ENCODE measurements at regions not wholly inside any gene's neighbourhood (a gene's known extent, or its start where the extent isn't known, plus 50 kb on each side); places are given as distances from the start of the nearest gene placed in this dataset.

DNA sequence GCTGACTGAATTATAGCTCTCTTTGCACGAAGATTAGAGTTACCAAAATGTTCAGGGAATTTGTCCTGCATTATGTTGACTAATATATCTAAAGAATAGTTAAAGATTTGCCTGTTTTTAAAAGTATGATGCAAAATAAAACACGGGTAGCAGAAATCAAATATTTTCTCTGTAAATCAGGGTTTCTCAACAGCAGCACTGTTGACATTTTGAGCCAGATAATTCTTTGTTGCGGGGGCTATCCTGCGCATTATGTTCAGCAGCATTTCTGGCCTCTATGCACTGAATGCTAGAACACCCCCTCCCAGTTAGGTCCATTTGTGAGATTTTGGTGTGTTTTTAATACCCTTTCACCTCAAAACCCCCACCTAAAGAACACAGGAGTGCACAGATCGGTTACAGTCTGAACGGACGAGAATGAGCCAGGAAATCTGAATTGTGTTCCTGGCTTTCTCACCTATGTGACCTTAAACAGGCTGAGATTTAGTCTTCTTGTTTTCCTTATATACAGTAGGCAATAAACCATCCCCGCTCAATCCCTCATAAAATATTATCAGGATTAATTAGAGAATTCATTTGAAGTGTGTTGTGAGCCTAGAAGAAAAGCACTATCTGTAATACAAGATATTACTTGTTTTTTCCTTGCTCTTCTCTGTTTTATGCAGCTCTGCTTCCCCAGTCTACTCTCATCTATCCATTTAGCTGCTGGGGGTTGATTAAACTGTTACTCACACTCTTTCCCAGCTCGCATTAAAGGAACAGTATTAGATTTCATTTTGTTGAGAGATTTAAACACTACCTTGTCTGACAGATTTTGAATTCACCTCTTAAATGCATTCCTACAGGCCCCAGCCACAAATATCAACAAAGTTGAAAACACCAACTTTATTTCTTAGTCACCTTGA is 247.5 kb upstream of the GOLIM4 start:
- peak; percentile 49 for FAIRE-seq

DNA sequence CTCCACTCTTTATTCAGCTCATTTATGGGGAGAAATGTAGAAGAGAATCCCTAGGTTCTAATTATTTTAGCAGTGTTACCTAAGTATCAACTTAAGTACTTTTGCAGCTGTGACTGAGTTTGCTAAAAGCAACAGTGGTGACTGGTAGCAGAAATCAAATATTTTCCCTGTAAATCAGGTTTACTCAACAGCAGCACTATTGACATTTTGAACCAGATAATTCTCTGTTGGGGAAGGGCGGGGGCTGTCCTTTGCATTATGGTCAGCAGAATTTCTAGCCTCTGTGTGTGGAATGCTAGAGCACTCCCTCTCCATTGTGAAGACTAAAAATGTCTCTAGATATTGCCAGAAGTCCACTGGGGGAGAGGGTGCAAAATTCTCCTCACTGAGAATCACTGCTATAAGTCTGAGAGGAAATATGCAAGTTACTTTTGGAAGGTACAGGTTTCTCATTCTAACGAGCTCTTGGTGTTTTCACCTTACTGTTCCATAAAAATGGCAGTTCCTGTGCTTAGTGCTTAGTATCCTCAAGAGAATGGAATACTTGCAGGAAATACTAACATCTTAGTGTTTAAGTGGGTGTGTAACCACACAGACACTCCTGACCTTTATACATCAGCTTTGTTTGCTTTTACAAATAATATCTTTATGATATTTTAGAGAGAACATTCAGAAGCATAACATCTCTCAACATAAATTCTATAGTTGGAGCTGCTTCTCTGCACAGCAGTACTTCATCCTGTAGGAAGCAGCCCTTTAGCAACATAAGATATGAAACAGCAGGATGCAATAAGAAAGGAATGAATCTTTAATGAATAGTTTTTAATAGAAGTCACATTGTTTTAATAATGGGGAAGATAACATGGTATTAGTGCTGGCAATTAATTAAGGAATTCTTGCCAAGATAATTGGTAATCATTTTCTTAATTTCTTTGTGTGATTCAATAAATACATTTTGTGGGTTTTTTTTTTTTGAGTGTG is 246.5 kb upstream of the GOLIM4 start:
- FAIRE-seq = peak; percentile 79

DNA sequence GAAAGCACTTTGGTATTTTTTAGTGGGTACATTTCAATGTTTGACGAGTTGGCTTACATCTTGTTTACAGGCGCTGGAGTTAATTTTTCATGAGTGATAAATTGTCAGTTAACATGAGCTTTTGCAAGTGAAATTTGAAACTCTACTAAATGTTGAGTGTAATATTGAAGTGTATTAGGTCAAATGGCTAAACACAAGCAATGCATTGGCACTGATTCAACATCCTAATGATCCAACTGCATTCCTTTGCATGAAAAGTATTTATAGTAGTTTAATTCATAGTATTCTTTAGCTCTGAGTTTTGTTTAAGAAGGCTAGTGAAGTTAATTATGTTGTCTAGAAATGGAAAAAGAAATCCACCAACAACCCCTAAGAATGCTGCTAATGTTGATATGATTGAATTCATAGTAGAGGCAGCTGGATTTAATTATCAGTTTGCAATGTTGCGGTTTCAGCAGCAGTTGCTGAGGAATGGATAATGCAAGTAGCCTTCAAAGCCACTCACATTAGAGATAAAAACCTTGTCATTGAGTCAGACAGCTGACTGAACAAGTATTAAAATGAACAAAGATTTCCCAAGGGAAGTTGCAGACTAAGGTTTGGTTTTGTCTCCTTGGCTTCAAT is 245.6 kb upstream of the GOLIM4 start:
- FAIRE-seq = no peak

DNA sequence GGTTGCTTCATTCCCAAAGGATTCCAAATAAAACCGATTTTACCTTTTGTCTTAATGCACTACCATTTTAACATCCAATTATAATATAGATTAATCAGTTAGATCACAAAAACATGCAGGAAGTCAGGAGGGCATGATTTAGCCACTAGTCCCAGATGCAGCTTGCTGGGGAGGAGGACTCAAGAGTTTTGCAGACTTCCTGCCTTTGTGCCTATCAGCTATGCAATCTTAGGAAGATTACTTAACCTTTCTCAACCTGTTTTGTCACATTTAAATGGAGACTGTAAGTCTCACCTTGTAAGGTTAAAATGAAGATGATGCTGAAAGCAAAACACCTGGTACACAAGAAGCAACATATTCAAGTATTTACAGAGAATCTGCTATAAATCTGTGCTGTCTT is 242.4 kb upstream of the GOLIM4 start:
- FAIRE-seq = no peak

DNA sequence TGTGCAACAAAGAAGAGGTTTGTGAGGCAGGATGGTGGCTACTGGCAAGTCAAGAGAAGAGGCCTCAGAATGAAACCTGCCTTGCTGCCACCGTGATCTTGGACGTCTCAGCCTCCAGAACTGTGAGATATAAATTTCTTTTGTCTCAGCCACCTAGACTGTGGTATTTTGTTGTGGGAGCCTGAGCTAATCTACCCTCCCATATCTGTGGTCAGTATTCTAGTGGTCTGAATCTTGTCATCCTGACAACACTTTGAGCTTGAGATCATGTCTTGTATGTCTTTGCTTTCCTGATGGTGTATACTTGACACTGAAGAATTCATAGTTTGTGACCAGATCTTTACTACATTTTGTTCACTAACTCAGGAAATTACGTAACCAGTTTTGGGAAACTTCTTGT is 240.6 kb upstream of the GOLIM4 start:
- FAIRE-seq = peak; percentile 36

DNA sequence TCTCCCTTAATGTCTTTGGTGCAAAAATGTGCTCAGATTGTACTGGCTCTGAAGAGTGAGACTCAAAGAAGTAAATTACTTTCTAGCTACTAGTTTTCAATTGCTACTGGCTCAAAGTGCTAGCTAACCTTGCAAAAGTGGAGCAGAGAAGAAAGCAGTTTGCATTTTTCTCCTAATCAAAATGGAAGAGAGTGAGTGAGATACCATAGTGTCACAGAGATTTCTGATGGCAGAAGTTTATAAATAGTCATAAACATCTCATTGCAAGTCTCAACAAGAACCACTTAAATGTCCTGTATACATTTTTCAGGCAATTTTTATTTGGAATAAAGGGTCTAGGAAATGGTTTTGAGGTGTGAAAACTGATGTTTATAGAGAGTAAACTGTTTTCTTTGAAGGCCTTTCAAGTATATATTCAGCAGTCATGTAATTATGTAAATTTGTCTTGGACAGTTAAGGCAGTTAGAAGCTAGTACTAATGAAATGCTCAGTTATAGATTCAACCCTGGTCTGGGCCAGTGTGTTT is 237.7 kb upstream of the GOLIM4 start:
- no peak for FAIRE-seq

DNA sequence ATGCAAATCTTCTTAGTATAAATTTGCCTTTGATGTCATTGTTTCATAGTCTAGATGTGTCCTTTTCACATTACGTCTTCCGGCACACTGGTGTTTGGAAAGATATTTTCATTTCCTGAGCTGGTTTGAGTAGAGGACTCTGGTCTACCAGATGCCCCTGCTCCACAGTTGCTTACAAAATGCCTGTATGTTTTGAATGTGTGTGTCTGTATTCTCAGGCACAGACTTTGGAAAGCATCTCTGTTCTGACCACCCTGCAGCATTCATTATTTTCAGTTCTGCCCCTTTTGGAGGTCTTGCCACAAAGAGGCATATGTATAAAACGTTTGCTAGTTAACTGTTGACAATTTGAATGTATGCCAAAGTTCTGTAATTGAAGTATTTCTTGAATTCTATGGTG is 236.0 kb upstream of the GOLIM4 start:
- no peak for FAIRE-seq

DNA sequence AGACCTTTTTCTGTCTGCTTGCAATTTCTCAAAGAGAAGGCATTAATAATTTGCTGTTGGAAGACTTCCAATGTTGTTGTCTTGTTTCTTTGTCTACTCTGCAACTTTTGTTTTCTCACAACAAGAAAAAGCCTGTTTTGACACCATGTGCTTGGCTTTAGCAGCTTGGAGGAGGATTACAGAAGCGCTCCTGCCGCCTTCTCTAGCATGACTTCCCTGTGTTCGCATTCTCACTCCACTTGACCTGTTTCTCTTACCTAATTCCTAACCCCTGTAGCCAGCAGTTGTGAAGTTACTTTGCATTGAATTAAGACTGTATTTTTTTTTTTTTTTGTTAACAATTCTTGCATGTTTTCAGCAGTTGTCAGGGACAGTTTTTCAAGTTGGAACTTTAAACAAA is 235.3 kb upstream of the GOLIM4 start:
- FAIRE-seq = no peak

DNA sequence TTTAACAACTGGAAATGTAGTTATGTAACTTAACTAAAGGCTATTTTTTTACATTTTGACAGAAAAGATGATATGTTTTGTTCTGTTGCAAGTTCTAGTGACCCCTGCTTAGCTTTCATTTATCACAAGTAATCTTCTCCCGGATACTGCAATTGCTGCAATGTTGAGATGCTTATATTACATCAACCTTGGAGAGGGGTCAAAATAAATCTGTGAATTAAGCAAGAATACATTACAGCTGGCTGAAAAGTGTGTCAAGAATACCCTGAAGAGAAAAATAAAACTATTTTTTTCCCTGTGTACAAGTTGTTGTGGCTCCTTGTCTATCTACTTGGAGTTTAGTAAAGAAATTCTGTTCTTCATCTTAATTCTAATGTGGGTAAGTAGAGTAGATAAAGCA is 232.1 kb upstream of the GOLIM4 start:
- no peak for FAIRE-seq

DNA sequence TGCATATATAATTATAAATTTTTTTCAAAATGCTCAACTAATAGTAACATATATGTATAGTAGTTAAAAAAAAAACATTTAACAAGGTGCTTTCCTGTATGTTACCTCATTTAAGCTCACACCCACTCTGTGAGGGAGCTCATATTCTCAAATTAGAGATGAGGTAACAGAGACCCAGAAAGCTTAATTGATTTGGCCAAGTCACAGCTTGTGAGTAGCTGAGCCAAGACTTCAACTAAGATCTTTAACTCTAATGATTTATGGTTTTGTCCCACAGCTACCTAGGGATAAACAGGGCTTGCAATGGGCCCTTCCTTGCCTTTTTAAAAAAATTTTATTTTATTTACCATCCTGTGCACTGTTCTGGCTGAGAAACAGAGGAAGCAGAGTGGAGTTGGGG is 230.0 kb upstream of the GOLIM4 start:
- FAIRE-seq = no peak

DNA sequence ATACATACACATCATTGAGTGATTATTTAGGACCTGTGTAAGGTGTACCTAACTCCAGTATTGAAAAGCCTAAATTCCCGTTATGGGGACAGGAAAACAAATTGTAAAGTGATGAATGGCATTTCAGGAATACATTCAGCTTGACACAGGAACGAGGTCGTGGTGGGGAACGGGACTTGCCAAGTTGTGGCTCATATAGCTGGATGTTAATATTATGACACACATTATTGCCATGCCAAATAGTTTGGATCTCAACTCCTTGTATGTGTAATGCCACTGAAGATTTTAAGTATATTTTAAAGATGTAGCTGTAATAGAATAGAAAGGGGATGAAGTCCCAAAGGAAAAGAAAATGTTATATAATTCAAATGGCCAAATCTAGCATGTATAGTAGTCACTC is 227.2 kb upstream of the GOLIM4 start:
- no peak for FAIRE-seq

DNA sequence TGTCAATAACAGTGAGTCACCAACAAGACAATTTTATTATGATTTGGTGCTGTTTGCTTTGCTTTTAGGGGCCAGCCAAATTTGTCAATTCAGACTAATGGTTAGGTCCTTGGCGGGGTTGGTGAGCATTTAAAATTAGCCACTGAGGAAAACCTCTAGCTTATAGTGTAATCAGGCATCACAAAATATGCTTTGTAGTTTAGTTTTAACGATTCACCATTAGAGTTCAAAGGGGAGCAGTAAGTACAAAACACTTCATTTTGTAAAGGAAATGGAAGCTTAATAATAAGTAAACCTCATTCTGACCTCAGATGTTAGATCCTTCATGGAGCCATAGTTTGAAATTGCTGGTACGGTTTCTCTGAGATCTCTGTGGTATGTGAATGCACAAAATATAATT is 218.4 kb upstream of the GOLIM4 start:
- FAIRE-seq = no peak

DNA sequence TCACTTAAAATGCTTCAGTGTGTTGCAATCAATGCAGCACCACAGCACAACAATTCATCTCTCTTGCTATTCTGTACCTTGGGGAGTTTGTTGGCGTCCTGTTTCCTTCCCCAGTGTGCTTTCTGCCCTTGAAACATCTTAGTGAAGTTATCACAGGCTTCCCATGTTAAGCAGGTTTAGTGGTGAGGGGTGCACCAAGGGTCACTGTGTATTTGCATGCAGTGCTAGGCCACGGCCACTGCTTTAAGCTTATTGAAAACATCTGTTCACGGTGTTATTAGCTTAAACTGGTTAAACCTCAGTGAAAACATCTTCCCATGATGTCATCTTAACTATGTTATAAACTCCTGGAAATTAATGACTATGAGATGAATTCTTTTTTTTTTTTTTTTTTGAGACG is 217.3 kb upstream of the GOLIM4 start:
- no peak for FAIRE-seq

DNA sequence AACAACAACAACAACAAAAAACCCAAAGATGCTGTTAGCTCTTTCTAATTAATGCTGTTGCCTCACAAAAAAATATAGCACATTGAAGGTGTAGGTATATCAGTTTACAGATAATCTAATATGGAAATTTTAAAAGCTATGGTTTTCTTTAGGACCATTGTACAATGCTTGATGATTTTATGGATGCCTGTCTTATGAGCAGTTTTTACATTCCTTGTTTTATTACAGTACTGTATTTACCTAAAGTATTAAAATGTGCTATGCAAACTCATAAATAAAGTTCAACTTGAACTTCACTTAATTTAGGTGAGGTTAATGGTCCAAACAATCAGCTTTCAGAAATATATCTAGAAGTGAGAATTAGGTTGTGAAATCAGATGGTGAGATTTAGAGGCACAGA is 212.2 kb upstream of the GOLIM4 start:
- peak; percentile 9 for FAIRE-seq

DNA sequence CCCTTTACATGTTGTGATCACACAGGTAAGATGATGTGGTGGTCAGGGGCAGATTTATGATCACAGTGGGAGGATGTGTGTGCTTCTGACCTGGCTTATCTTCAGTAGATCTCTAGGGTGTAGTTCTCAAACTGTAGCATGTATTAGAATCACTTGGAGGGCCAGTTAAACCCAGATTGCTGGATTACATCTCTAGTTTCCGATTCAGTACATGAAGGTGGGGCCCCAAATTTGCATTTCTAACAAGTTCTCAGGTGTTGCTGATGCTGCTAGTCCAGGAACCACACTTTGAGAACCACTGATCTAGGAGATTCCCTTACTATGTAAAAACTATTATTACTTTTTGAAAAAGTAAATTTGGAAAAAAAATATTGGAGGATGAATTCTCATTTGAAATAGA is 199.3 kb upstream of the GOLIM4 start:
- no peak for FAIRE-seq

DNA sequence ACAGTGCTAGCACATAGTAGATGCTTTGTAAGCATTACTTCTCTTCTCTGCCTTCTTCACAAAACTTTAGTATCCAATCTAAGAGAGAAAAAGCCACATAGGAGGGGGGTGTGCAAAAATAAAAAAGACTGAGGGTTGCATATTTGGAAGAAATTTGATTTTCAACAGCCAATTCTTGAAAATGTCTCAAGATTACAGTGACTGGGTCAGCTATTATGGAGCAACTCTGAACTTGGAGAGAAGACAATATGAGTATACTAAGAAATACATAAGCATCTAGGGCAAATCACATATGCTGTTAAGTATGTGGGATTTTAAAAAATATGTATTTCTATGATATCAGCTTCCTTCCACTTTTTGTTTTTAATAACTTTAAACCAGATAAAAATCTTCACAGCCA is 196.6 kb upstream of the GOLIM4 start:
- no peak for FAIRE-seq

DNA sequence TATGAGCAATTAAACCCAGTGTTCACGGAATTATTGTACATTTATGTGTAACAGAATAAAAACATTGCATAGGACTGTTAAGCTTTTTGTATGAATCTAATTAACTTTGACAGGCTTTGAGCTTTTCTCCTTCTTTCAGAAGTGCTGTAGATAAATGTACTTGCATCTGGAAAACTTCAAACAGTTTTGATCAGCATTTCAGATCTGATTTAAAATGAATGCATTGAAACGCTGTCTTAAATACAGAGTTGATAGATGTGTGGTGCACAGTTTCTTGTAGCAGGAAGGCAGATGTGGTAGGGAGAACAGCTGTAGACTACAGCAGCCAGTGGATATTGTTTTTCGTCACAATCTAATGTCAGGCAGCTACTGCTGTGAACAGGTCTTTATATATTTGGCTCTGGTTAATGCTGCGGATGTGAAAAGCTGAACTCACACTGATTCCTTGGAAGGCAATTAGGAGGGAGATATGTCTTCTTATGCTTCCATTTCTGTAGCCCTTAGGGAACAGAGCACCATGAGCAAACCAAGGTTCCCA is 193.8 kb upstream of the GOLIM4 start:
- no peak for FAIRE-seq

DNA sequence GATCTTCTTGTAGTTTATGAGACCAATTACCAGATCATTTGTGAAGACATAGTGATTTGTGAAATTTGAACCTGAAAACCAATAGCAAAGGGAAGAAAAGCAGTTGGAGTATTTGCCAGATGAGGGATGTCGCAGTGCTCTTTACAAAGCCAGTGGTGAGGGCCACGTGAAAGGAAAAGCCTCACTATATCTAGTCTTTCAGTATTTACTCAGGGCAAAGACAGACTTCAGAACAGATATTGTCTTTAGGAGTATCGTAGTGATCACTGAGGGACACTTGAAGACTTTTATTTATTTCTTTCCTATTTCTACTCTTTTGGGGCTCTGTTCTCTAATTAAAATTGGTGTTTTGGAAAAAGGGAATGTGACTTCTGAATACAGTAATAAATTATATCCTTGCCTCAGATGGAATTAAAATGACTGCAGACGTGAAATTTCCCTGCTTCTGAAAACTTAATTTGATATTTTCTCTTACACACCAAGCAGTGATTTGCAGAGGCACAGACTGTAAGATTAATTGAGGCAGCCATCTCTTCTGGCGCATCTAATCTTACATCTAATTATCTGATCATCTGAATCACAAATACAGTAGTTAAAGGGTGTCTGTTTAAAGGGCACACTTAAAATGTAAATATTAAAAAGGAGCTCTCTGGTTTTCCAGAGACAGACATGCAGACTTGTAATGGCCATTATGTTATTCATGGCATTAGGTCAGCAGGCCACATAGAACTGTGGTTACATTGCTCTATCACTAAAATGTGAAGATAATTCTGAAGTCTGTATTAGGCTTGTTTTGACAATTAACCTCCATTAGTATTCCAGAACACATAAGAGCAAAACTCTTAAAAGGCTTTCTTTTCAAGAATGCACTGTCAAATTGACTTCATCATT is 193.0 kb upstream of the GOLIM4 start:
- no peak for FAIRE-seq

DNA sequence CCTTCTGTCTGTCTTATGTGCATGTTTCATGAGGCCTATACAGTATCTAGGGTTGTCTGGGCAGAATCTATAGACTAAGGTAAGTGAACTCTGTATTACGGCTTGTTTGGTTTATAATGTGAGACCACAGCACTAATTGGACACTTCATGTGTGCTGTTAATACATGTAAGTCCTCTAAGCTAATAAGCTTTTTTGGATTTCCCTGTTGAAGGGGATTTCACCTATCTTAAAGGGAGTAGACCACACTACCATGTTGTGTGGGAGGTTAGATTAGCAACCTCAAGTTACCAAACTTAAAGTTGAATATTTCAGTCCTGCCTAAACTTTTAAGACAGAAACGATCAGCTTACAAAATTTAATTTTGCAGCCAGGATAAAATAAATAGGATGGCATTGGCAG is 189.8 kb upstream of the GOLIM4 start:
- no peak for FAIRE-seq

DNA sequence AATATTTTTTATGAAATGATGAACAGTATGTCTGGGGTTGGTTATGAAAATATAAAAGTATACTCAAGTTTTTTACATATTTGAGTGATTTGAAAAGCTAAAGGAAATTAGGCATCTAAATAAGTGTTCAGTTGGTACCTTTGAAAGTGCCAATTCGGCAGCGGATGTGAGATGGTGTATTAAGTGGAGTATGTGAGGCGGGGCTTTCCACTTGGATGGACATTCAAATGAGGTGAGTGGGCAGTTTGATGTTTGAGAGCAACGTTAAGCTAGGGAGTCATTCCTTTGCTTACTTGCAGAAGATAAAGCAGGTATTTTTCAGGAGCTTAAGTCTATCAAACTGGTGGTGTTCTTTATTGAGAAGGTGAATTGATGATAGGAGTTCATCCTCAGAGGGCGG is 189.0 kb upstream of the GOLIM4 start:
- no peak for FAIRE-seq

DNA sequence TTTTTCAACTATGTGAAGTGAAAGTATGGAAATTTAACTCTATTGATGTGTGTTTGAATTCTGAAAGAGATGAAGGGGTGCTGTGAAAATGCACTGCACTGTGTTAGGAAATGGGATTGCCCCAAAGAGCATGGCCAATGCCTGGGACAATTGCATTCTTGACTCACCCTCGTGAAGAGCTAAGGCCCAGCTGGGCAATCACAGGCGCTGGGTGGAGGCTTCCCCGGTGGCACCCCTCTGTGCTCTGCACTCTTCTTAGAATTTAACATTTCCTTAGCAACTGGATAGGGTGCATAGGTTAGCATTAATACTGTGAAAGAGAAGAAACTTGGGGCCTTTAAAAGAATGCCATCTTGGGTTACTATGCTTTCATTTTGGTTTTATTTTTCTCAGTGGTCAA is 179.9 kb upstream of the GOLIM4 start:
- no peak for FAIRE-seq

DNA sequence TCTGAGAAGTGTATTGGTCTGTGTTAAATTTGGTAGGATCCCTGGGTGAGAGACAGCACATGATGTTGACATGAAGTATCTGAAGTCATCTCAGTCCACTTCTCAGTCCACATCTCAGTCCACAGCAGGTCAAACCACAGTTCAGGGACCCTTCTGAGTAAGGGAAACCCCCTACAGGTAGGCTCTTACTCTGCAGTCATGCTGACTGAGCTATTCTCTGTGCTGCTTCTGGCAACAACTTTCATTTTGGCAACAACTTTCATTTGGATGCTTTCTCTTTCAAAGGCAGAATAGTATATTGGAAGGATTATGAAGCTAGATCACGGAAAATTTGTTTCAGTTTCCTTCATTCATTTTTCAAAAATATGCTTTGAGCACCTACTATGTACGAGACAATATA is 178.2 kb upstream of the GOLIM4 start:
- FAIRE-seq = no peak

Measured in islet of Langerhans (tissue), 1 donor.